ENCODE measurements at regions not wholly inside any gene's neighbourhood (a gene's known extent, or its start where the extent isn't known, plus 50 kb on each side); places are given as distances from the start of the nearest gene placed in this dataset.

DNA sequence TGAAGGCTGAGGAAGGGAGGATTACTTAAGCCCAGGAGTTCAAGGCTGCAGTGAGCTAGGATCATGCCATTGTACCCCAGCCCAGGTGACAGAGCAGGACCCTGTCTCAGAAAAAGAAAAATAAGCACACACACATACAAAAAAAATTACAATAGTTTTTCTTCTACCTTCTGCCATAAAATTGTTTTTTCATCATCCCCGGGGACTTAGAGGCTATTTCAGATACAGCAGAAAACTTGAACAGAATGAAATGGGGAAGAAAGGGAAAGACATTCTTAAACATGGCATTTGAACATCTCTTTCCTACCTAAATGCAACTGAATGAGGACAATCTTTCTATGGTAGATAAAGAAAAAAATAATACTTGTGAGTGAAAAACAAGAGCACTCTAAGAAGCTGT is 109.1 kb downstream of the KCTD12 start:
- Histone ChIP-seq H3K4ac (ENCODE audit: low read depth, low read length) (no peak overlapping the region), H3K27ac (ENCODE audit: insufficient read length, low read depth, low read length) (no peak overlapping the region), H2BK12ac (ENCODE audit: insufficient read length, low read depth, low read length) (no peak overlapping the region), H3K23ac (ENCODE audit: insufficient read length, low read depth, low read length) (no peak overlapping the region), H2AFZ (ENCODE audit: low read length) (no peak overlapping the region), H3K9me3 (ENCODE audit: control insufficient read depth, low read depth, low read length) (no peaks in the 10 kb centered on the region), H2BK20ac (ENCODE audit: low read depth, low read length, poor library complexity, severe bottlenecking) (no peak overlapping the region), H3K4me1 (ENCODE audit: insufficient read depth, low read length) (no peaks in the 10 kb centered on the region), H4K91ac (ENCODE audit: insufficient read length, low read depth, low read length) (no peak overlapping the region), H3K23me2 (ENCODE audit: insufficient read length, low read depth, low read length, poor library complexity, severe bottlenecking) (no peaks in the 10 kb centered on the region), H3K79me1 (ENCODE audit: insufficient read depth, low read depth, low read length, poor library complexity, severe bottlenecking) (no peaks in the 10 kb centered on the region), H4K8ac (replicated peaks; ENCODE audit: insufficient read length, low read depth, low read length) (no peak overlapping the region), H3K56ac (ENCODE audit: insufficient read length, low read depth, low read length) (no peak overlapping the region), H3K79me2 (ENCODE audit: insufficient read depth, low read length) (no peaks in the 10 kb centered on the region), H2AK5ac (ENCODE audit: insufficient read length, low read length) (no peak overlapping the region), H3K4me2 (ENCODE audit: insufficient read depth, insufficient read length, low read length) (no peak overlapping the region), H2BK5ac (ENCODE audit: insufficient read length, low read length) (no peak overlapping the region), H3K27me3 (ENCODE audit: insufficient read depth, low read length) (no peaks in the 10 kb centered on the region), H3K9ac (ENCODE audit: extremely low read depth, insufficient read length, low read length) (no peak overlapping the region), H3K14ac (ENCODE audit: insufficient read depth, low read length) (no peak overlapping the region), H3K18ac (ENCODE audit: insufficient read length, low read depth, low read length) (no peak overlapping the region), H3T11ph (ENCODE audit: low read length) (no peak overlapping the region), H2BK15ac (ENCODE audit: low read depth, low read length) (no peak overlapping the region), H4K20me1 (ENCODE audit: control insufficient read depth, insufficient read depth, insufficient read length) (no peaks in the 10 kb centered on the region), H2BK120ac (ENCODE audit: low read depth, low read length, poor library complexity, severe bottlenecking) (no peak overlapping the region), H4K5ac (ENCODE audit: insufficient read length, low read depth, low read length) (no peak overlapping the region)
- TF ChIP-seq CTCF (conservative IDR thresholded peaks at IDR 0.05): no peak
- Mint-ChIP-seq H3K27ac (no peak overlapping the region), H3K4me3 (no peak overlapping the region), H3K9me3 (no peaks in the 10 kb centered on the region; a peak in 2 of 5 replicates), H3K36me3 (ENCODE audit: insufficient read depth in 1 of 3, low read depth in 3 of 3) (no peaks in the 10 kb centered on the region; a peak in 1 of 7 replicates), H3K4me1 (peaks cover 5 to 10% of the 10 kb centered on the region in 2 experiments; a peak in 3 of 4 replicates), H3K27me3 (ENCODE audit: low read depth) (no peaks in the 10 kb centered on the region)
- no peak for DNase-seq
- WGBS (ENCODE audit: extremely low coverage, insufficient read length, low lambda C conversion rate): no CpG with 5 or more reads among the region's 1 CpG
